GM12878 (cell line): ENCODE measurements at regions not wholly inside any gene's neighbourhood (a gene's known extent, or its start where the extent isn't known, plus 50 kb on each side); places are given as distances from the start of the nearest gene placed in this dataset.

Experiments used
- CTCF ChIP-seq, 3 experiments: IDR thresholded peaks in 2 of 3; conservative IDR thresholded peaks in 1 of 3; 2 replicates each; pipeline ENCODE4 v1.5.1; 2011; ENCODE audit warnings: low read depth in 3 of 3, low read length in 3 of 3, mild to moderate bottlenecking in 3 of 3, control low read depth in 2 of 3, moderate library complexity in 2 of 3, inconsistent platforms in 1 of 3, mixed read lengths in 1 of 3; ENCODE audit not compliant: control insufficient read depth in 2 of 3, insufficient read depth in 1 of 3; ENCODE audit errors: extremely low read depth in 1 of 3
- JUND ChIP-seq: IDR thresholded peaks from 2 replicates; pipeline ENCODE4 v1.6.1; 2012; ENCODE audit warnings: low read depth, mild to moderate bottlenecking, low read length, improper control_type of control experiment, moderate library complexity
- NFXL1 ChIP-seq: fragments of 450-650 bp; IDR thresholded peaks from 2 replicates; pipeline ENCODE4 v1.6.1; 2017; ENCODE audit warnings: antibody characterized with exemption, mild to moderate bottlenecking, borderline replicate concordance
- POLR2AphosphoS5 ChIP-seq: IDR thresholded peaks from 2 replicates; pipeline ENCODE4 v1.6.1; 2011; ENCODE audit warnings: mild to moderate bottlenecking, low read length, inconsistent platforms

GRCh38 chr4:176920694-176921093, 128.0 kb upstream of the VEGFC start:
- TF ChIP-seq NFXL1 (no peak), JUND (no peak), POLR2AphosphoS5 (no peak), CTCF (IDR thresholded peaks at IDR 0.05 in 2 of 3, conservative IDR thresholded peaks at IDR 0.05 in 1 of 3; ENCODE audit: control insufficient read depth in 2 of 3, extremely low read depth in 1 of 3, insufficient read depth in 1 of 3, low read depth in 3 of 3, low read length in 3 of 3) (no peak)
